Endothelial cell of umbilical vein (primary cell): ENCODE measurements at regions not wholly inside any gene's neighbourhood (a gene's known extent, or its start where the extent isn't known, plus 50 kb on each side); places are given as distances from the start of the nearest gene placed in this dataset.

Experiments used
- BruUV-seq: library from RNA; stranded (reverse); fragments of 400-500 nt; replicated peaks from 2 replicates; lab custom pipeline; 2021; lab: Mats Ljungman, UMichigan
- CTCF ChIA-PET: fragments of 300-600, 350-600 bp; sonication (Branson Sonifier 250); formaldehyde crosslinking; loops from one replicate; lab custom pipeline; 2021; ENCODE audit warnings: antibody characterized with exemption, inconsistent platforms; lab: Charles Lee
- POLR2A ChIA-PET: fragments of 300-600, 350-600 bp; sonication (Branson Sonifier 250); formaldehyde crosslinking; loops from one replicate; lab custom pipeline; 2021; ENCODE audit warnings: antibody characterized with exemption, inconsistent platforms; lab: Charles Lee
- DNase-seq: peaks from one replicate; pipeline ENCODE4 v3.0.0-alpha.2; 2011; ENCODE audit warnings: low read depth, low spot score
- FAIRE-seq: peaks from 2 replicates; lab custom pipeline; 2011; peaks lifted over from hg19 to GRCh38; lab: Jason Lieb, UNC
- H2AFZ ChIP-seq: 2 replicates; pipeline ENCODE4 v1.6.0; 2012; ENCODE audit warnings: low read depth, low read length, control low read depth, inconsistent platforms
- H3K27ac ChIP-seq: 2 replicates; pipeline ENCODE4 v1.5.1; 2011; ENCODE audit warnings: low read depth, mild to moderate bottlenecking, control low read depth, low read length, moderate library complexity; ENCODE audit not compliant: insufficient read depth
- H3K27me3 ChIP-seq, 2 experiments: 2 replicates each; pipeline versions ENCODE4 v1.6.0 to v1.6.1; 2011; ENCODE audit warnings: low read length in 2 of 2, mixed read lengths in 1 of 2; ENCODE audit not compliant: control insufficient read depth in 2 of 2, insufficient read depth in 2 of 2
- H3K36me3 ChIP-seq, 2 experiments: 2 replicates in 1 of 2; 3 replicates in 1 of 2; pipeline ENCODE4 v1.5.1; 2011; ENCODE audit warnings: low read length in 2 of 2, mild to moderate bottlenecking in 1 of 2, moderate library complexity in 1 of 2; ENCODE audit not compliant: control insufficient read depth in 2 of 2, insufficient read depth in 2 of 2; ENCODE audit errors: extremely low read depth in 1 of 2
- H3K4me1 ChIP-seq: 3 replicates; pipeline ENCODE4 v1.5.1; 2011; ENCODE audit warnings: mild to moderate bottlenecking, low read length; ENCODE audit not compliant: control insufficient read depth, insufficient read depth; ENCODE audit errors: extremely low read depth
- H3K4me2 ChIP-seq: 2 replicates; pipeline ENCODE4 v1.6.1; 2011; ENCODE audit warnings: low read length, control low read depth, mixed read lengths; ENCODE audit not compliant: insufficient read depth
- H3K4me3 ChIP-seq, 3 experiments: fragments of 200-600 bp in 1 of 3; sonication (generic), shearing (Covaris generic) in 1 of 3; replicated peaks in 1 of 3; 2 replicates each; pipeline ENCODE4 v1.5.1; 2011 to 2016; ENCODE audit warnings: control low read depth in 3 of 3, low read length in 3 of 3, mild to moderate bottlenecking in 2 of 3, inconsistent platforms in 1 of 3, low read depth in 1 of 3, moderate library complexity in 1 of 3; ENCODE audit not compliant: insufficient read depth in 1 of 3
- H3K79me2 ChIP-seq: 2 replicates; pipeline ENCODE4 v1.6.0; 2012; ENCODE audit warnings: low read length, inconsistent platforms; ENCODE audit not compliant: control insufficient read depth, insufficient read depth
- H3K9ac ChIP-seq: replicated peaks from 2 replicates; pipeline ENCODE3; 2011; ENCODE audit warnings: low read length, control low read depth; ENCODE audit not compliant: insufficient read depth; ENCODE audit errors: extremely low read depth
- H3K9me1 ChIP-seq: replicated peaks from 3 replicates; pipeline ENCODE4 v1.6.0; 2011; ENCODE audit warnings: mild to moderate bottlenecking, low read length; ENCODE audit not compliant: control insufficient read depth, insufficient read depth; ENCODE audit errors: extremely low read depth
- H3K9me3 ChIP-seq: replicated peaks from 2 replicates; pipeline ENCODE4 v1.5.1; 2012; ENCODE audit warnings: low read length, inconsistent platforms; ENCODE audit not compliant: control insufficient read depth, insufficient read depth
- H4K20me1 ChIP-seq: replicated peaks from 2 replicates; pipeline ENCODE3; 2011; ENCODE audit warnings: mild to moderate bottlenecking, low read length; ENCODE audit not compliant: control insufficient read depth, insufficient read depth; ENCODE audit errors: extremely low read depth
- EZH2 ChIP-seq: IDR thresholded peaks from 2 replicates; pipeline ENCODE4 v1.6.1; 2012; ENCODE audit warnings: borderline replicate concordance, low read depth, mild to moderate bottlenecking, moderate library complexity, low read length, inconsistent platforms; ENCODE audit not compliant: severe bottlenecking
- FOS ChIP-seq: IDR thresholded peaks from 2 replicates; pipeline ENCODE4 v1.6.1; 2011; ENCODE audit warnings: mild to moderate bottlenecking, low read length, moderate library complexity, borderline replicate concordance; ENCODE audit not compliant: insufficient read depth
- GATA2 ChIP-seq: IDR thresholded peaks from 2 replicates; pipeline ENCODE4 v1.7.0; 2011; ENCODE audit warnings: low read depth, mild to moderate bottlenecking, moderate library complexity, mixed read lengths, low read length; ENCODE audit not compliant: insufficient read length, insufficient read depth
- JUN ChIP-seq: IDR thresholded peaks from 2 replicates; pipeline ENCODE4 v1.6.1; 2011; ENCODE audit warnings: borderline replicate concordance, low read depth; ENCODE audit not compliant: insufficient read length, insufficient read depth
- MYC ChIP-seq: IDR thresholded peaks from one replicate; pipeline ENCODE4 v1.6.1; 2011; ENCODE audit warnings: mild to moderate bottlenecking, low read depth, low read length
- POLR2A ChIP-seq: IDR thresholded peaks from 2 replicates; pipeline ENCODE4 v1.6.1; 2012; ENCODE audit warnings: low read depth, mild to moderate bottlenecking, control low read depth, low read length
- POLR2AphosphoS5 ChIP-seq: IDR thresholded peaks from 2 replicates; pipeline ENCODE4 v1.6.1; 2012; ENCODE audit warnings: low read depth, mild to moderate bottlenecking, control low read depth, low read length, moderate library complexity; ENCODE audit not compliant: insufficient read depth
- dilution Hi-C: fragments of 300-500 bp; cut with MboI; formaldehyde crosslinking; loops from one replicate; pipeline ENCODE4 v1.15.0; 2019; ENCODE audit warnings: low sequenced_read_pairs; ENCODE audit not compliant: extremely low pct_ligation_motif_present
- intact Hi-C: fragments of 100-400 bp; cut with micrococcal nuclease; formaldehyde crosslinking; loops from one replicate; pipeline ENCODE4 v1.10.0; 2022
- TF ChIP-seq, protein P1 (sequence below), 2 donors: IDR thresholded peaks; 1 replicate in 1 of 2; 2 replicates in 1 of 2; pipeline ENCODE4 v1.5.1; 2011; ENCODE audit warnings: low read length in 2 of 2, mild to moderate bottlenecking in 2 of 2, moderate library complexity in 2 of 2, control low read depth in 1 of 2, inconsistent platforms in 1 of 2, low read depth in 1 of 2; ENCODE audit not compliant: insufficient read depth in 1 of 2; ENCODE audit errors: extremely low read depth in 1 of 2
- TF ChIP-seq, protein P2 (sequence below): IDR thresholded peaks from 2 replicates; pipeline ENCODE4 v1.6.1; 2011; ENCODE audit not compliant: insufficient read depth, insufficient read length

DNA sequence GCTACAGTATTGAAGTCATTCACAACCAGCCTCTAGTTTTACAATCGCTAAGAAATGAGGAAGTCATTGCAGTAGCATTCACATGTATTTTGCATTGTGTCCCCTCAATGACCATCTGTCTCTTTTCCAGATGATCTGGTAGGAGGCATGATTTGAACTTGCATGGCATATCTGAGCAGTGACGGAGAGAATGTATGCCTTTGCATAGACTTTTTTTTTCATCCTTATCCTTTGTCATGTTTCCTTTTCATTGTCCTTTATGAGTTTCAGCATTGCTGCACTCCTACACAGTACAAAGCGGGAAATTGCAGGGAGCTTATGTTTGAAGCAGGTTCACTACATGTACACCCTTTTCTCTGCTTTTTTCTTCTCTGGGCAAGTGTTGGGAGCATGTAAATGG lies 516.4 kb upstream of the GRIA3 start:
- no peak for FAIRE-seq
- no peaks in the 10 kb centered on the region for H4K20me1 ChIP-seq
- no peaks in the 10 kb centered on the region for H3K9me3 ChIP-seq
- dilution Hi-C loops, result no loop called here
- H3K27me3 ChIP-seq, result no peaks in the 10 kb centered on the region
- no TSS peak for BruUV-seq
- H2AFZ ChIP-seq, result no peak overlapping the region
- TF ChIP-seq, protein P1, sequence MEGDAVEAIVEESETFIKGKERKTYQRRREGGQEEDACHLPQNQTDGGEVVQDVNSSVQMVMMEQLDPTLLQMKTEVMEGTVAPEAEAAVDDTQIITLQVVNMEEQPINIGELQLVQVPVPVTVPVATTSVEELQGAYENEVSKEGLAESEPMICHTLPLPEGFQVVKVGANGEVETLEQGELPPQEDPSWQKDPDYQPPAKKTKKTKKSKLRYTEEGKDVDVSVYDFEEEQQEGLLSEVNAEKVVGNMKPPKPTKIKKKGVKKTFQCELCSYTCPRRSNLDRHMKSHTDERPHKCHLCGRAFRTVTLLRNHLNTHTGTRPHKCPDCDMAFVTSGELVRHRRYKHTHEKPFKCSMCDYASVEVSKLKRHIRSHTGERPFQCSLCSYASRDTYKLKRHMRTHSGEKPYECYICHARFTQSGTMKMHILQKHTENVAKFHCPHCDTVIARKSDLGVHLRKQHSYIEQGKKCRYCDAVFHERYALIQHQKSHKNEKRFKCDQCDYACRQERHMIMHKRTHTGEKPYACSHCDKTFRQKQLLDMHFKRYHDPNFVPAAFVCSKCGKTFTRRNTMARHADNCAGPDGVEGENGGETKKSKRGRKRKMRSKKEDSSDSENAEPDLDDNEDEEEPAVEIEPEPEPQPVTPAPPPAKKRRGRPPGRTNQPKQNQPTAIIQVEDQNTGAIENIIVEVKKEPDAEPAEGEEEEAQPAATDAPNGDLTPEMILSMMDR (IDR thresholded peaks at IDR 0.05; ENCODE audit: extremely low read depth in 1 of 2, insufficient read depth in 1 of 2, low read depth in 1 of 2, low read length in 2 of 2), result no peak
- no peak for TF ChIP-seq POLR2A
- TF ChIP-seq GATA2, result no peak
- no peak for TF ChIP-seq EZH2
- no peak for TF ChIP-seq MYC
- no peak for TF ChIP-seq POLR2AphosphoS5
- TF ChIP-seq, protein P2, sequence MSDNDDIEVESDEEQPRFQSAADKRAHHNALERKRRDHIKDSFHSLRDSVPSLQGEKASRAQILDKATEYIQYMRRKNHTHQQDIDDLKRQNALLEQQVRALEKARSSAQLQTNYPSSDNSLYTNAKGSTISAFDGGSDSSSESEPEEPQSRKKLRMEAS, result no peak
- TF ChIP-seq JUN, result no peak
- no peak for TF ChIP-seq FOS
- H3K4me3 ChIP-seq, result no peak overlapping the region
- DNase-seq, result no peak
- ChIA-PET POLR2A (no interaction called here), CTCF (no interaction called here)
- no peaks in the 10 kb centered on the region for H3K4me1 ChIP-seq
- H3K9me1 ChIP-seq, result no peaks in the 10 kb centered on the region
- H3K27ac ChIP-seq, result no peak overlapping the region
- intact Hi-C loops, result no loop called here
- H3K79me2 ChIP-seq, result no peaks in the 10 kb centered on the region
- no peak overlapping the region for H3K9ac ChIP-seq
- H3K36me3 ChIP-seq, result no peaks in the 10 kb centered on the region
- H3K4me2 ChIP-seq, result no peak overlapping the region
